Urothelium cell line (cell line): ENCODE measurements at regions not wholly inside any gene's neighbourhood (a gene's known extent, or its start where the extent isn't known, plus 50 kb on each side); places are given as distances from the start of the nearest gene placed in this dataset.
A peak's percentile ranks its signal among the peaks of the same experiment; 100 is the strongest.
"Not testable (repeated sequence)": the region's sequence is repeated elsewhere in the genome, so short reads cannot be mapped to it uniquely, and the experiment has no call there.

Experiments used
- DNase-seq: peaks from one replicate; pipeline ENCODE4 v3.0.0; 2011; ENCODE audit warnings: low spot score, mixed read lengths
- FAIRE-seq: peaks from 2 replicates; lab custom pipeline; 2011; peaks lifted over from hg19 to GRCh38; lab: Jason Lieb, UNC

GRCh38 chr16:88145824-88146405, 194.7 kb downstream of the BANP start:
- FAIRE-seq, result peak; percentile 62
- not testable (repeated sequence) for DNase-seq

GRCh38 chr16:88148078-88148477, 196.8 kb downstream of the BANP start:
- not testable (repeated sequence) for DNase-seq, FAIRE-seq

- not testable (repeated sequence) for DNase-seq, FAIRE-seq
Measured at GRCh38 chr16:88148682-88149081, 197.4 kb downstream of the BANP start.

GRCh38 chr16:88149158-88149603, 197.9 kb downstream of the BANP start:
- DNase-seq, FAIRE-seq: not testable (repeated sequence)

- FAIRE-seq, result peak; percentile 62
- DNase-seq, result not testable (repeated sequence)
Measured at GRCh38 chr16:88149663-88150062, 198.4 kb downstream of the BANP start.

- not testable (repeated sequence) for DNase-seq, FAIRE-seq
Measured at GRCh38 chr16:88150456-88151128, 199.4 kb downstream of the BANP start.

GRCh38 chr16:88151129-88151499, 199.9 kb downstream of the BANP start:
- not testable (repeated sequence) for FAIRE-seq
- peak; percentile 14 for DNase-seq

GRCh38 chr16:88151859-88152843, 200.9 kb downstream of the BANP start:
- not testable (repeated sequence) for DNase-seq, FAIRE-seq

- not testable (repeated sequence) for FAIRE-seq, DNase-seq
Measured at GRCh38 chr16:88152879-88153278, 201.6 kb downstream of the BANP start.

GRCh38 chr16:88153516-88153915, 202.3 kb downstream of the BANP start:
- not testable (repeated sequence) for DNase-seq, FAIRE-seq

- DNase-seq, FAIRE-seq: not testable (repeated sequence)
Measured at GRCh38 chr16:88154886-88155285, 203.7 kb downstream of the BANP start.

GRCh38 chr16:88155681-88156080, 204.4 kb downstream of the BANP start:
- DNase-seq, FAIRE-seq: not testable (repeated sequence)

- FAIRE-seq, result not testable (repeated sequence)
Measured at GRCh38 chr16:88156640-88157283, 205.5 kb downstream of the BANP start.

GRCh38 chr16:88157686-88158085, 206.5 kb downstream of the BANP start:
- FAIRE-seq, DNase-seq: not testable (repeated sequence)

More at GRCh38 chr16:88156640-88157283, 205.5 kb downstream of the BANP start:
- DNase-seq, result not testable (repeated sequence)

- not testable (repeated sequence) for DNase-seq, FAIRE-seq
Measured at GRCh38 chr16:88158256-88159045, 207.2 kb downstream of the BANP start.

- DNase-seq, FAIRE-seq: not testable (repeated sequence)
Measured at GRCh38 chr16:88159046-88159896, 208.0 kb downstream of the BANP start.

- not testable (repeated sequence) for FAIRE-seq, DNase-seq
Measured at GRCh38 chr16:88159897-88160335, 208.7 kb downstream of the BANP start.

- not testable (repeated sequence) for DNase-seq, FAIRE-seq
Measured at GRCh38 chr16:88161191-88161590, 210.0 kb downstream of the BANP start.
